ENCODE measurements at regions not wholly inside any gene's neighbourhood (a gene's known extent, or its start where the extent isn't known, plus 50 kb on each side); places are given as distances from the start of the nearest gene placed in this dataset.

GRCh38 chr16:85390511-85391174 is 222.5 kb upstream of the GSE1 start:
- DNase-seq (ENCODE audit: low read depth in 3 of 3): no peak

GRCh38 chr16:85391175-85391707 is 221.9 kb upstream of the GSE1 start:
- no peak for DNase-seq (ENCODE audit: low read depth in 3 of 3)

GRCh38 chr16:85391769-85392583 is 221.1 kb upstream of the GSE1 start:
- no peak for DNase-seq (ENCODE audit: low read depth in 3 of 3)

- DNase-seq (ENCODE audit: low read depth in 3 of 3): no peak
These were observed 220.1 kb upstream of the GSE1 start for GRCh38 chr16:85392756-85393673.

- peak; percentile 32 to 44 (median 34) for DNase-seq (ENCODE audit: low read depth in 3 of 3)
These were observed 219.3 kb upstream of the GSE1 start for GRCh38 chr16:85393674-85394451.

- DNase-seq (ENCODE audit: low read depth in 3 of 3): no peak
These were observed 218.5 kb upstream of the GSE1 start for GRCh38 chr16:85394456-85395206.

GRCh38 chr16:85395207-85395912 is 217.8 kb upstream of the GSE1 start:
- DNase-seq (ENCODE audit: low read depth in 3 of 3): no peak

GRCh38 chr16:85395913-85396878 is 216.9 kb upstream of the GSE1 start:
- DNase-seq (ENCODE audit: low read depth in 3 of 3): no peak

GRCh38 chr16:85396879-85397871 is 215.9 kb upstream of the GSE1 start:
- no peak for DNase-seq (ENCODE audit: low read depth in 3 of 3)

GRCh38 chr16:85398050-85398451 is 215.1 kb upstream of the GSE1 start:
- no peak for DNase-seq (ENCODE audit: low read depth in 3 of 3)

- DNase-seq (ENCODE audit: low read depth in 3 of 3): no peak
These were observed 214.2 kb upstream of the GSE1 start for GRCh38 chr16:85398688-85399582.

GRCh38 chr16:85399583-85400284 is 213.4 kb upstream of the GSE1 start:
- no peak for DNase-seq (ENCODE audit: low read depth in 3 of 3)

GRCh38 chr16:85400305-85401205 is 212.6 kb upstream of the GSE1 start:
- no peak for DNase-seq (ENCODE audit: low read depth in 3 of 3)

GRCh38 chr16:85401370-85401916 is 211.7 kb upstream of the GSE1 start:
- no peak for DNase-seq (ENCODE audit: low read depth in 3 of 3)

Data from stimulated activated CD4-positive, alpha-beta T cell treated with anti-CD3 and anti-CD28 coated beads, TNF-alpha, amount 100 ng/mL, for 4 hours (primary cell).